PC-9 (cell line): ENCODE measurements at regions not wholly inside any gene's neighbourhood (a gene's known extent, or its start where the extent isn't known, plus 50 kb on each side); places are given as distances from the start of the nearest gene placed in this dataset.

ENCODE experiments used
- BruUV-seq: library from RNA; stranded (reverse); fragments of 400-500 nt; replicated peaks from 2 replicates; lab custom pipeline; 2021; lab: Mats Ljungman, UMichigan
- CTCF ChIA-PET: fragments of 300-600 bp; sonication (Branson Sonifier 250); formaldehyde crosslinking; loops from one replicate; lab custom pipeline; 2022; ENCODE audit warnings: antibody characterized with exemption; lab: Charles Lee
- POLR2A ChIA-PET: fragments of 300-600 bp; sonication (Branson Sonifier 250); formaldehyde crosslinking; loops from one replicate; lab custom pipeline; 2022; ENCODE audit warnings: antibody characterized with exemption; ENCODE audit not compliant: unreplicated experiment; lab: Charles Lee
- DNase-seq, 2 experiments: peaks; one replicate each; pipeline versions ENCODE4 v3.0.0 to v3.0.0-alpha.2; 2015 to 2022; ENCODE audit warnings: mixed read lengths in 1 of 2
- H2AFZ ChIP-seq: fragments of 200-600 bp; sonication (generic); 2 replicates; pipeline ENCODE4 v1.8.1; 2017; ENCODE audit warnings: antibody characterized with exemption
- H3F3A ChIP-seq: fragments of 200-600 bp; sonication (generic); 2 replicates; pipeline ENCODE4 v1.8.1; 2017; ENCODE audit warnings: antibody characterized with exemption, mild to moderate bottlenecking, low read depth; ENCODE audit not compliant: insufficient read depth
- H3K27ac ChIP-seq: fragments of 200-600 bp; sonication (generic); 2 replicates; pipeline ENCODE4 v1.6.1; 2016; ENCODE audit warnings: mixed run types
- H3K27me3 ChIP-seq: fragments of 200-600 bp; sonication (generic); 2 replicates; pipeline ENCODE4 v1.6.1; 2016; ENCODE audit warnings: low read depth, mixed run types; ENCODE audit not compliant: insufficient read depth
- H3K36me3 ChIP-seq: fragments of 200-600 bp; sonication (generic); 2 replicates; pipeline ENCODE4 v1.6.1; 2016; ENCODE audit warnings: low read depth, mixed run types
- H3K4me1 ChIP-seq: fragments of 200-600 bp; sonication (generic); replicated peaks from 2 replicates; pipeline ENCODE4 v1.6.1; 2016; ENCODE audit warnings: mixed run types; ENCODE audit not compliant: insufficient read depth
- H3K4me2 ChIP-seq: fragments of 200-600 bp; sonication (generic); 2 replicates; pipeline ENCODE4 v1.6.1; 2017; ENCODE audit warnings: mixed run types
- H3K4me3 ChIP-seq: fragments of 200-600 bp; sonication (generic); 2 replicates; pipeline ENCODE4 v1.6.1; 2016; ENCODE audit warnings: mixed run types
- H3K79me2 ChIP-seq: fragments of 200-600 bp; sonication (generic); 2 replicates; pipeline ENCODE4 v1.6.1; 2017; ENCODE audit warnings: low read depth, mixed run types
- H3K9me2 ChIP-seq: fragments of 200-600 bp; sonication (generic); 2 replicates; pipeline ENCODE4 v1.8.1; 2017; ENCODE audit warnings: mild to moderate bottlenecking; ENCODE audit not compliant: insufficient read depth
- H3K9me3 ChIP-seq: fragments of 200-600 bp; sonication (generic); 2 replicates; pipeline ENCODE4 v1.8.1; 2016; ENCODE audit warnings: low read depth; ENCODE audit not compliant: insufficient read depth
- H4K20me1 ChIP-seq: fragments of 200-600 bp; sonication (generic); 2 replicates; pipeline ENCODE4 v1.8.1; 2017; ENCODE audit not compliant: insufficient read depth
- EZH2 ChIP-seq: fragments of 200-600 bp; sonication (generic); IDR thresholded peaks from 2 replicates; pipeline ENCODE4 v1.8.0; 2017; ENCODE audit warnings: antibody characterized with exemption, low read depth
- intact Hi-C: fragments of 100-400 bp; cut with micrococcal nuclease; formaldehyde crosslinking; loops from one replicate; pipeline ENCODE4 v1.10.0; 2022; ENCODE audit not compliant: unreplicated experiment
- TF ChIP-seq, protein P1 (sequence below): fragments of 200-600 bp; sonication (generic); conservative IDR thresholded peaks from 2 replicates; pipeline ENCODE4 v1.6.1; 2017; ENCODE audit warnings: mixed run types, antibody characterized with exemption, mild to moderate bottlenecking, moderate library complexity

- no peaks in the 10 kb centered on the region for H3K36me3 ChIP-seq
- H3F3A ChIP-seq: peaks cover 17% of the 10 kb centered on the region; the same call in 1 of the 2 replicates
- intact Hi-C loops: loop anchor here (5.0 kb wide), 1 partner anchor 62 kb away; no protein-coding TSS in a partner anchor
- no peak overlapping the region for H3K4me3 ChIP-seq
- H3K9me2 ChIP-seq: no peaks in the 10 kb centered on the region
- peak overlapping the region; percentile 42 for H3K4me2 ChIP-seq
- H3K79me2 ChIP-seq: no peaks in the 10 kb centered on the region
- no peak for TF ChIP-seq EZH2
- TF ChIP-seq, protein P1, sequence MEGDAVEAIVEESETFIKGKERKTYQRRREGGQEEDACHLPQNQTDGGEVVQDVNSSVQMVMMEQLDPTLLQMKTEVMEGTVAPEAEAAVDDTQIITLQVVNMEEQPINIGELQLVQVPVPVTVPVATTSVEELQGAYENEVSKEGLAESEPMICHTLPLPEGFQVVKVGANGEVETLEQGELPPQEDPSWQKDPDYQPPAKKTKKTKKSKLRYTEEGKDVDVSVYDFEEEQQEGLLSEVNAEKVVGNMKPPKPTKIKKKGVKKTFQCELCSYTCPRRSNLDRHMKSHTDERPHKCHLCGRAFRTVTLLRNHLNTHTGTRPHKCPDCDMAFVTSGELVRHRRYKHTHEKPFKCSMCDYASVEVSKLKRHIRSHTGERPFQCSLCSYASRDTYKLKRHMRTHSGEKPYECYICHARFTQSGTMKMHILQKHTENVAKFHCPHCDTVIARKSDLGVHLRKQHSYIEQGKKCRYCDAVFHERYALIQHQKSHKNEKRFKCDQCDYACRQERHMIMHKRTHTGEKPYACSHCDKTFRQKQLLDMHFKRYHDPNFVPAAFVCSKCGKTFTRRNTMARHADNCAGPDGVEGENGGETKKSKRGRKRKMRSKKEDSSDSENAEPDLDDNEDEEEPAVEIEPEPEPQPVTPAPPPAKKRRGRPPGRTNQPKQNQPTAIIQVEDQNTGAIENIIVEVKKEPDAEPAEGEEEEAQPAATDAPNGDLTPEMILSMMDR: no peak
- ChIA-PET CTCF (no interaction called here), POLR2A (no interaction called here)
- H3K4me1 ChIP-seq: peaks cover 26% of the 10 kb centered on the region
- H3K27ac ChIP-seq: peak overlapping the region; percentile 30; the same call in 1 of the 2 replicates
- no peaks in the 10 kb centered on the region for H3K9me3 ChIP-seq
- H2AFZ ChIP-seq: no peak overlapping the region
- no peaks in the 10 kb centered on the region for H4K20me1 ChIP-seq
- H3K27me3 ChIP-seq: no peaks in the 10 kb centered on the region
- DNase-seq: no peak
- no TSS peak for BruUV-seq
Observed at GRCh38 chr2:12819721-12820120, 103.0 kb downstream of the TRIB2 start.

DNA sequence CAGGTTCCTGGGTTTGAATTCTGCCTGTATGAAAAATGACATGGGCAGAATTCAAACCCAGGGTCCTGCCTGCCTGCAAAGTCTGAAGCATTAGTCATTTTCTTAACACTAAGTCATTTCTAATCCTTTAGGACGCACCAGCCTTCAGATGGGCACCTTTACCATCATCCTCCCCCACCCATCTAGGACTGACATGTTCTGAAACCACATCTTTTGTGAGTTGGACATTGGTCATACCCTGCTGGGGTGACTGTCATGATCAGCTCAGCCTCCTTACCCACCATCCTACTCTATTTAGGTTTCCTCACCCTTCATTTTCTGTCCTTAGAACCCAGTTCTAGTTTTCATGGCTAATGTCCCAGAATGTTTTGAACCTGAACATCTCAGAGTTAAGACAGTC lies 104.9 kb downstream of the TRIB2 start:
- POLR2A ChIA-PET: no interaction called here
- no peak for TF ChIP-seq EZH2
- H3K79me2 ChIP-seq: no peaks in the 10 kb centered on the region
- no peak overlapping the region for H3K4me3 ChIP-seq
- H3F3A ChIP-seq: peaks cover 10% of the 10 kb centered on the region; the same call in 1 of the 2 replicates
- no peak overlapping the region for H2AFZ ChIP-seq
- BruUV-seq: no TSS peak
- no peaks in the 10 kb centered on the region for H3K9me3 ChIP-seq
- H3K27me3 ChIP-seq: no peaks in the 10 kb centered on the region
- H3K9me2 ChIP-seq: no peaks in the 10 kb centered on the region
- CTCF ChIA-PET: no interaction called here
- no peak overlapping the region for H3K4me2 ChIP-seq
- intact Hi-C loops: no loop called here
- peaks cover 19% of the 10 kb centered on the region for H3K4me1 ChIP-seq
- no peak overlapping the region for H3K27ac ChIP-seq
- no peaks in the 10 kb centered on the region for H4K20me1 ChIP-seq
- H3K36me3 ChIP-seq: no peaks in the 10 kb centered on the region
- no peak for DNase-seq

GRCh38 chr2:12824351-12824777 lies 107.6 kb downstream of the TRIB2 start:
- Histone ChIP-seq H3K4me1 (peaks cover 6% of the 10 kb centered on the region), H3K9me3 (no peaks in the 10 kb centered on the region), H3K36me3 (no peaks in the 10 kb centered on the region), H3K4me2 (no peak overlapping the region), H2AFZ (no peak overlapping the region), H3K4me3 (no peak overlapping the region), H3K9me2 (no peaks in the 10 kb centered on the region), H4K20me1 (no peaks in the 10 kb centered on the region), H3K79me2 (no peaks in the 10 kb centered on the region), H3K27me3 (no peaks in the 10 kb centered on the region), H3F3A (peaks cover 2% of the 10 kb centered on the region; the same call in 1 of the 2 replicates), H3K27ac (no peak overlapping the region)
- CTCF ChIA-PET: no interaction called here
- peak in 1 of 2 experiments; percentile 55 for DNase-seq
- intact Hi-C loops: no loop called here
- BruUV-seq: no TSS peak
- TF ChIP-seq, protein P1: no peak
- no peak for TF ChIP-seq EZH2
- POLR2A ChIA-PET: no interaction called here

- Histone ChIP-seq H3K4me3 (no peak overlapping the region), H3K4me2 (no peak overlapping the region), H3F3A (no peaks in the 10 kb centered on the region), H3K27me3 (no peaks in the 10 kb centered on the region), H3K27ac (no peak overlapping the region), H3K9me2 (no peaks in the 10 kb centered on the region), H3K9me3 (no peaks in the 10 kb centered on the region), H3K4me1 (peaks cover 1% of the 10 kb centered on the region), H2AFZ (no peak overlapping the region), H3K36me3 (no peaks in the 10 kb centered on the region), H4K20me1 (no peaks in the 10 kb centered on the region), H3K79me2 (no peaks in the 10 kb centered on the region)
- intact Hi-C loops: no loop called here
- DNase-seq: no peak
- no peak for TF ChIP-seq EZH2
- TF ChIP-seq, protein P1: no peak
- CTCF ChIA-PET: no interaction called here
- POLR2A ChIA-PET: no interaction called here
- BruUV-seq: no TSS peak
Observed at GRCh38 chr2:12824778-12825379, 108.1 kb downstream of the TRIB2 start.
